NT2/D1 (cell line): ENCODE measurements at regions not wholly inside any gene's neighbourhood (a gene's known extent, or its start where the extent isn't known, plus 50 kb on each side); places are given as distances from the start of the nearest gene placed in this dataset.

Experiments used
- SUZ12 ChIP-seq: IDR thresholded peaks from 2 replicates; pipeline ENCODE4 v1.6.1; 2011; ENCODE audit not compliant: insufficient read length, insufficient read depth; ENCODE audit errors: extremely low read depth
- YY1 ChIP-seq: IDR thresholded peaks from 2 replicates; pipeline ENCODE4 v1.6.1; 2011; ENCODE audit not compliant: insufficient read length, insufficient read depth
- ZNF274 ChIP-seq: IDR thresholded peaks from 2 replicates; pipeline ENCODE4 v1.6.1; 2011; ENCODE audit warnings: mild to moderate bottlenecking, low read depth, low read length

- TF ChIP-seq YY1 (no peak), ZNF274 (no peak), SUZ12 (no peak)
Observed at GRCh38 chr5:73234204-73234555, 61.2 kb downstream of the TMEM174 start.
